HEK293 (cell line): ENCODE measurements at regions not wholly inside any gene's neighbourhood (a gene's known extent, or its start where the extent isn't known, plus 50 kb on each side); places are given as distances from the start of the nearest gene placed in this dataset.

Source experiments
- KLF10 ChIP-seq: fragments of 450-650 bp; IDR thresholded peaks from 2 replicates; pipeline ENCODE4 v1.5.1; 2018; ENCODE audit warnings: missing biosample characterization, mild to moderate bottlenecking, missing genetic modification characterization
- YY1 ChIP-seq: fragments of 450-650 bp; formaldehyde crosslinking; IDR thresholded peaks from 2 replicates; pipeline ENCODE4 v1.5.1; 2018; ENCODE audit warnings: missing biosample characterization, missing genetic modification characterization

- TF ChIP-seq YY1 (tag by site-specific recombination), result no peak
- TF ChIP-seq KLF10 (tag by site-specific recombination), result no peak
Measured at GRCh38 chr4:107253579-107254068, 217.5 kb upstream of the DKK2 start.
